ENCODE measurements at regions not wholly inside any gene's neighbourhood (a gene's known extent, or its start where the extent isn't known, plus 50 kb on each side); places are given as distances from the start of the nearest gene placed in this dataset.
"Not testable (repeated sequence)": the region's sequence is repeated elsewhere in the genome, so short reads cannot be mapped to it uniquely, and the experiment has no call there.

DNA sequence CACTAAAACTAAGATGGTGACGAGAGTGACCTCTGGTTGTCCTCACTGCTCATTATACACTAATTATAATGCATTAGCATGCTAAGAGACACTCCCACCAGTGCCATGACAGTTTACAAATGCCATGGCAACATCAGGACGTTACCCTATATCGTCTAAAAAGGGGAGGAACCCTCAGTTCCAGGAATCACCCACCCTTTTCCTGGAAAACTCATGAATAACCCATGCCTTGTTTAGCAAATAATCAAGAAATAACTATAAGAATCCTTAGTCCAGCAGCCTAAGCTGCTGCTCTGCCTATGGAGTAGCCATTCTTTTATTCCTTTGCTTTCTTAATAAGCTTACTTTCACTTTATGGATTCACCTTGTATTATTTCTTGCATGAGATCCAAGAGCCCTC is 432.1 kb downstream of the ZNF536 start:
- DNase-seq: not testable (repeated sequence)

DNA sequence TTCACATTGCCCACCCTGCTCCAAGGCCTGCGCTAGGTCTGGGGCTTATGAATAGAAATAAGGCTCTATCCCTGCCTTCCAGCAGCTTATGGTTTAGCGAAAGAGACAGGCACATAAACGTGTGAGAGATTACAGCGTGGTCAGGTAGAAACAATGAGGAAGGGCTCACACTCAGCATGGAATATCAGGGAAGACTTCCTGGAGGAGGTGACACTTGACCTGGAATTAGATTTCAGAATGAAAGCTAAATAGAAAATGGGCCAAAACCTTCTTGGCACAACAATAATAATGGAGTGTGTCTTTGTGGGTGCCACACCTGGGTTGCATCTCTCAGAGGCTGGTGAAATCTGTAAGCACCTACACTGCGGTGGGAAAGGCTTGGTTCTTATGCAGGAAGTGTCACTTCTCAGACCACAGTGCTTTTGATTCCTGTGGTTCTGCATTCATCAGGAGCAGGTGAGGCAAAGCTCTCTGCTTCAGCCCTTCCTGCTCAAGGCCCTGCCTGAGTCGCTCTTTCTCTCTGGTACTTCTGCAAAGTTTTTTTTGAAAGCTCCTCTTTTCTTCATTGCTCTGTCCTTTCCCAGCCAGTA is 430.3 kb downstream of the ZNF536 start:
- DNase-seq: no peak

DNA sequence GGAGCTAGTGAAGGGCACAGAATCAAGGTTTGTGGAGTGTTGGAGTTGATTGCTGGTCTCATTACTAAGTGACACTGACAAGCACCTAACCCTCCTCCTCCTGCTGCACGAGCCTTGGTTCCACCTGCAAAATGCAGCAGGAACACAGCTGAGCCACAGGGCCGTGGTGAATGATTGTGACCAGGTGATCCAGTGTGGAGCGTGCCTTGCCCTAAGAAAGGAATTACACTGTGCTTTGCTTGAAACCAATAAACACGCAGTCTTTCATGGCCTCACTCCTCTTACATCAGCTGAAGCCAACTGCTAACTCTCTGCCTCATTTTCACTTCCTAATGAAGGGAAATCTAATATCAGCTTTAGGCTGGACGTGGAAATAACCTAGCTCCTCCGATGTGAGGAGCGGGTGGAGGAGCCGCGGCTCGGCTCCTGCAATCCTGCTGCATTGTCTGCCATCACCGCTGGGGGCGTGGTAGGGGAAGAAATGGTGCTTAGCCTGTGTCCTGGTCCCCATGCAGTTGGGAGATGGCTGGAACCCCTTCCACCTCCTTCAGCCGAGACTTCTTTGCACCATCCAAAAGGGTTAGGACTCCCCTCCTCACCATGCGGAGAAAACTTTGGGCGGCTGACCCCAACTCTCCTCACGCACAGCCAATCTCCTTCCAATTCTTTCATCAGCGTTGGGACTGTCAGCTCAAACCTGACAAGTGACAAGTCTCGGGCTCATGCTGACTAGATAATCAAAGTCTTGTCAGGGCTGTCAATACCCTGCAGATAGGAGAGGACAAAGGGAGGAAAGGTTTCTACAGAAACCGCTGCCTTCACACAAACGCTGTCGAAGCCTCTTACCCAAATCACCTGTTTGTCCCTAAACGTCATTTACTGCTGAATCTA is 427.9 kb downstream of the ZNF536 start:
- no peak for DNase-seq

DNA sequence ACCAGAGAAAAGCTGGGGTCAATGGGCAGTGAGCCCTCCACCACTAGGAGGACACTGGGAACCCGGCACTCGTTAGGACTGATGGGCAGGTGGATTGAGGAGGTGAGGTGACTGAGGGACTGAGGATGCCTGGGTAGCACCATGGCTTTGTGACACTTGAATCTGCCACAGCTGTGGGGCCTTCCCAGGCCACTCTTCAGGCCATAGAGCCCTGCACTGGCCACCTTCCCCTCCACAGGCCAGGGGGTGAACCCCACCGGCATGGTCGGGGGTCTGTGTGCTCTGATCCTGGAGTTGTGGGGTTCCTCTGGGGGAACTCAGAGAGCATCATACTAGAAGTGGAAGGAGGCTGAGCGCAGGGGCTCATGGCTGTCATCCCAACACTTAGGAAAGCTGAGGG is 423.5 kb downstream of the ZNF536 start:
- DNase-seq: no peak

DNA sequence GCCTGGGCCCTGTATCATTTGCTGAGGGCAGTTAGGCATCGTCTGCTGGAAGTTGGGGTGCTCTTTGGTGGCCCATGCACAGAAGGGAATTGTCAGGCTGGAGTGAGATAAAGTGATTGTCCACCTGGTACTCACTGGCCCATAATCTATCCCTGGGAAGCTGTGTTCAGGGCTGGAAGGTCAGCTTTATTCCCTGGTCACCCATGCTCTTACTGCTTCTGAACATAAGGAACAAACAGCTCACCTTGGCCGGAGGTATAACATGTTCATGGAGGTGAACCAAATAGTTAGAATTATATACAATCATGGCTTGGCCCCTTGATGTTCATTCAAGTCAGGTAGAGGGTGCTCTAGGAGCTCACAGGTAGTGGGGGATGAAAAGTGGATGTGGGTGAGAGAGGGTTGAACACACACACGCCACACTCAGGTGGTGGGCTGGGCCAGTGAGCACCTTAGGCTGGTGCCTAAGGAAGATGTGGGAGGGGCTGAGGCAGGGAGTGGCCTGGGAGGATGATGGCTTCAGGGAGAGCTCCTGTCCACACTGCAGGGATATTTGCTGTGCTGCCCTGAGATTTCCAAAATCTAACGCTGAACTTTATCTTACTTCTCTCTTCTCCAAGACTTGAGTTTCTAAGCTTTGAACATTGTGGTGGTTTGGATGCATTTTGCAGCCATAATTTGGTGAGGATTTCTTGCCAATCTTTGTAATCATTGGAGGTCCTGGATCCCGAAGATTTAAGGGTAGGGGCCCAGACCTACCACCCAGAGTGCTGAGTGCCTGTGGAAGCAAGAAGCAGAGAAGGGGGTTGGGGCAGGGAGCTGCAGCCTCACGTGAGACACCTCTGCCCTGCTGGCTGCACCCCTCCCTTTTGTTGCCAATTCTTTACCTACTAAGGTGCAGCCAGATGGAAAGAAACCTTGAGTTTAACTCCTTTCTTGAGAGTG is 420.6 kb downstream of the ZNF536 start:
- DNase-seq: no peak

DNA sequence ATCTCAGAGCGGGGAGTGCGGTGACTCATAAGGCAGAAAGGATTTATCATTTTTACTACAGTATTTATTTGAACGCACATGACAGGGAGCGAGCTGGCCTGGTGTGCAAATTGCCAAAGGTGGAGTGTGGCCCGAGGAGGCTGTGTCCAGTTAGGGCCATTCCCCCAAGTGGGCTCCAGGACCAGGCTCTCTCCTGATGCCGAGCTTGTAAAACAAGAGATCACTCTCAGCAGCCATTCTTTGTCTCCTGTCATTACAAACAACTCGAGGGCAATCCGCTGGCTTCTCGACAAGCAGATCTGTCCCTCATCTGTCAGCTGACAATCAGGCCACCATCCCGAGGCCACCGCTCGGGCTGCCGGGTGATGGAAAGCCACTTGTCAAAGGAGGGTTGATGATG is 418.9 kb downstream of the ZNF536 start:
- DNase-seq: no peak

DNA sequence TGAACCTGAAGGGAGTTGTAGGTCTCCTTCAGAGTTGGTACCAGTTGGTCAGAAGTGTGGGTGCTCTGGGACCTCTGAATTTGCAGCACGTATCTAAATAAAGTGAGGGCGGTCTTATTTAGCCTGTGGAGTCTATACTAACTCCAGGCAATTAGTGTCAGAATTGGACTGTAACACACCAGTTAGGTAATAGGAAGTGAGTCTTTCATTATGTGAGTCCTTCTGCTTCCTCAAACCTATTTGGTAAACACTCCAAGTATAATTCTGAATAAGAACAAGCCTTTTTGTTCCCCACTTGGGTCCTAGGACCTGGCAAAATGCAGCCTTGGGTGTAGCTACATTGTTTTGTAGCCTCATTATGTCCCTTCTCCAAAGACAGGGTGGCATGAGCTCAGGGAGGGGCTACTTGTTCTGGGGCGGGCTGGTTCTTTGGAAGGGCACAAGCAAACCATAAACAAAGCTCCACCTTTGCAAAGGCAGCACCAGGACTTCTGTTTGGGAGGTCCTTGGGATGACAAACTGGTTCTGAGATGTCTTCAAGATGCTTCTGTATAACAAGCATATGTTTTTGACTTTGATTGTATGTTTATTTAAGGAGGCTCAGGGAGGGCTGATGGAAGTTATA is 418.0 kb downstream of the ZNF536 start:
- DNase-seq: no peak

DNA sequence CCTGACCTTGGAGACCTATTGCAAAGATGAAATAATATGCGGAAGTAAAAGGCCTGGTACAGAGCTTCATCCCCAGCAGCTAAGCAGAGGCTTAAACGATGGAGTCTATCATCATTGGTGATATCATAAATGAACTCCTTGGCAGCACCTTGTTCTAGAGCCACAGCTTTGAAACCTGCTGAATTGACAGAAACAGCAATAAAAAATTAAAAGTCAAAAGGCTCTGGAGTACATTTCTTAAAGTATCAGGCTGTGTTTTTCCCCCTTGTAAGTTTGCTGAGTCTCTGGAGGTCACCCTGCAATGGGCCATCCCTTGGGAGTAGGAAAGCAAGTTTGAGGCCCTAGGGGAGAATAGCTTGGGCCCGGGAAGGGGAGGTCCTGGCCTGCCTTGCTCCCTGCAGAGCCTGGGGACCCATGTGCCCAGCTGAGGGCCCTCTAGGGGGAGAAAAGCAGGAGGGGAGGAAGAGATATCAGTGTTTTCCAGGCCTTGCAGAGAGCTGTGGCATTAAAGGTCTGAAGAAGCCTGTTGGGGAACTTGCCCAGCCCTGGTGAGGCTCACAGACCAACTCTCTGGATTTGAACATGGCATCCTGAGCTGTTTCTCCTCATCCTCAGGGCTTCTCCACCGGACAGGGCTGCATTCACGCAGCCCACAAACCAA is 416.1 kb downstream of the ZNF536 start:
- no peak for DNase-seq

DNA sequence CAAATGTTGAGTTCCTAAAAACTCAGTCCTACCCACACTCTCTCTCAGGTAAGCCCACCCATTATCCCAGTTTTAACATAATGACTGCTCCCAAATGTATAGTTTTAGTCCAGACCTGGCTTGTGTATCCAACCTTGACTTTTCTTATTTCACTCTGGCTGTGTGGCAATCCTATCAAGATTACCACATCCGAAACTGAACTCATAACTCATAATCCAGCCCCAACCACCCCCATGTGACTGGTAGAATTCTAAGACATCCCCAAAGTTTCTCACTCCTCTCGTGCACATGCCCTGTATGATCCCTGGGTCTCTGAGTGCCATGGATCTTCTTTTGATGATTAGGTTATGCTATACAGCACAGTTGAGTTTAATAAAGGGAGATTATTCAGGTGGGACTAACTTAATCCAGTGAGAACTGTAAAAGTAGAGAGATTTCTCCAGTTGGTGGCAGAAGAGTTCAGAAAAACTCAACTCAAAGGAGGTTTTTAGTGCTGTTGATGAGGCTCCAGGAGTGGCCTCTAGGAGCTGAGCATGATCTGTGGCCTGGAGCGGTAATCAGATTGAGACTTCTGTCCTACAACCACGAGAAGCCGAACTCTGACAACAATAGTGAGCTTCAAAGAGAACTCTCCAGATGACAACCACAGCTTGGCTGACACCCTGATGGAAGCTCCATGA is 413.4 kb downstream of the ZNF536 start:
- no peak for DNase-seq

DNA sequence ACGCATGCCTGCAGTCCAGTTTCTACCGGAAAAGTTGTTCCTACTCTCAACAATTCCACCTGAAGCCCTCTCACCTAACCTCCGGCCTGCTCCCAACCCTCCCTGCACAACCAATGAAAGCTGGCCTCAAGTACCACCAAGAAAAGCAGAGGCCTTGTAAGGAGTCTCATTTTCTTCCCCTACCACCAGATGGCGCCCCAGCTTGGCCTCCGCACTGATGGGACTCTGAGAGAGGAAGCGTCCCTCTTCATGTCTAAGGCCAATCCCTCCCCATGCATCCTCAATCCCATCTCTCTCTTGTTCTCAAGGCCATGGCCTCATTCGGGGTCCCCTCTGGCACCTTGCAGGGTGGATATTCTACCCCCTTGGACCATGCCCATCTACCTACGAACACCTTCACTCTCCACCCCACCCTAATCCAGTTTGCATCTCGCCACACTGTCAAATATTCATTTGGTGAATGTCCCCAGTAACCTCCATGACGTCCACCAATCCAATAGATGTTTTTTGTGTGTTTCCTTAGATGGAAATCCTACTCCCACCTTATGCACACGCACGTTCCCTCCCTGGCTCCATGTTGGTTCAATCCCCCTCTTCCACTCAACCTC is 412.8 kb downstream of the ZNF536 start:
- DNase-seq: peak; percentile 4 to 42 (median 20)

DNA sequence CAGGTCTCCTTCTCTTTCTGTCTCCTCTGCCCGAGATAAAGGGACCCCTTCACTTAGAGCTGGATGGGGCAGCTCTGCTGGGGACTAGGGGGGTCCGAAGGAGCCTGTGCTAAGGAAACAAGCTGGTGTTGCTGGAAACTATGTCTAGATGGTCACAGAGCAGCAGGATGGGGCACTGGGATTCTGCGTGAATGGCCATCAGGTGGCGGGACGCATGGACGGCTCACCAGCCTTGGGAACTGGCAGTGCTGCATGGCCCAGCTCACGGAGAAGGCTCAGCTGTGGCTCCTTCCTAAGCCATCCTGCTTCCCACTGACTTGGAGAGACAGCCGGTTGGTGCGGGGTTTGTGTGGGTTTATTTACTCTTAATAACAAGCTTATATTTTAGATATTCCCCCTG is 411.8 kb downstream of the ZNF536 start:
- no peak for DNase-seq

DNA sequence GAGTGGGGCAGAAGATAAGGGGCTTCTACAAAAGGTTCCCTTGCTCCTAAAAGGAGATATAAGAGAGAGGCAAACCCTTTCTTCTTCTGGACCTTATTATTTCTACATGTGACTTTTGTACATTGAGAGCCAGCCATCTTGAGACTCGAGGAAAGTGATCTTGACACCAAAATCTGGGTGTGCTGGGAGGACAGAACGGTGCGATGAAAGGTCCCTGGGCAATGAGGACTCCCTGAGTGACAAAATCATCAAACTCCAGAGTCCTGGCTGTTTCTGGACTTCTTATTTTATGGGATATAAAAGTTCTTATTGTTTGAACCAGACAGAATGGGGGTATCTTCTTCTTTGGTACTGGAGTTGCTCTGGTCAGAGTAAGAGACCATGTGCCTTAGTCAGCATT is 411.0 kb downstream of the ZNF536 start:
- no peak for DNase-seq

DNA sequence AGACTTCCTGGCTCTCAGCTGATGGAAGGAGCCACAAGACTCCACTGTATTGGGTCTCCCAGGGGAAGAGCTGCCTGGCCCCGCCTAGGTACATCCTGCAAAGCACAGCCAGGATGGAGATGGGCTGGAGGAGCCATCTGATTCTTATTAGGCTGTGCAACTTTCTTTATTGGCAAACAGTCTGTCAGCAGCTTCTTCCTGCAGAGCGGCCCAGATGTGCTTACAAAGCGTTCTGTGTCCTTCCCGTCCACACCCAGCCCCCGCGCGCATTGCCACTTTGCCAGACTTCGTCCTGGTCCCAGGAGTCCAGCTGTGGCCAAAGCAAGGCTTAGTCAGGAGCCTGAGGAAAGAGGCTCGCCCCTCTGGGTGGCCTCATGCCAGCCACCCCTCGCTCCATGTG is 409.3 kb downstream of the ZNF536 start:
- DNase-seq: no peak

DNA sequence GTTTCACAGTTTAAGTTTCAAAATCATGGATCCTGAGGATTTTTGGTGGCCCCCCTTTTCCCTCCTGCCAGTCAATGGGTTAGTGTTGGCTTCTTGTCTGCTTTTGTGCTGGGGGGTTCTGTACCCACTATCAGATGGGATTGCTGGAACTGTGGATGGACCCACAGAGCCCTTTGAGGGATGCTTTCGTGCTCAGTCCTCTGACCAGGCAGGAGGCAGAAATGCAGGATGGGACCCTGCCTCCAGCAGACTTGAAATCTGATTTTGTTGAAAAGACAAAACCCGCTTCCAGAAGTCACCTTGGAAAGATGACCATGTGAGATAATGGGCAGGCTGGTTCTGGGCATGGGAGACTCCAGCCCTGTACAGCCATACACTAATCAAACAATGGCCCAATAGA is 408.9 kb downstream of the ZNF536 start:
- DNase-seq: no peak

DNA sequence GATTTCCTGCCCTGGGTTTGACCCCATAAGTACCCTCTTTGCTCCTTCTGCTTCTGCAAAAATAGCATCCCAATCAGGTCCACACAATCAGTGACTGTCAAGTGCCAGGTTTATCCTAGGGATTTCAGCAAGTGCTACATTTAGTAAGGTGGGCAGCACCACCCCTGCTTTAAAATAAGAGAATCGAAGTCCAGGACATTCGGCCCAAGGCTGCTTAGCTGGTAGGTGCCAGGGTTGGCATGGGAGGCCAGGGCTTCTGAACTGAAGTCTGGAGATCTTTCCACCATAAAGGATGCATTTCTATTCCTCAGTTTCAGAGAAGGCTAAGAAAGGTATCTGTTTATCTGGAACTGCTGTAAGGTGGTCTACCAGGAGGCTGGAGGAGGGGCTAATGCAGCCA is 408.3 kb downstream of the ZNF536 start:
- no peak for DNase-seq

DNA sequence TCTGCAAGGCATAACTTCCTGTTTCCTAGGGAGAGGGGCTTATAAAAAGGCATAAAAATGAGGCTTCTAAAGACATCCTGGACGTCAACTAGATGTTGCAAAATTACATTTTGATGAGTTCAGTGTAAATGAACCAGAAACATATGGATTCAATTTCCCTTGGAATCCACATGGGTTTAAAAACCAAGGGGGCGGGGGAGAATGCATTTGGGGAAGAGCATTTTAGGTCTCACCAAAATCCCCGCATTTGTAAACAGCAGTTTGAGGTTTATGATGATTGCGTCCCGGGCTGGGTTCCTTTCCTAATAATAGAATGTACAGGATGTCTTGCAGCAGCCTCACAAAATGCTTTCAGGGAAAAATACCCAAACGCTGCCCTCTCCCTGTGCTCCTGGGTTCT is 407.8 kb downstream of the ZNF536 start:
- no peak for DNase-seq

DNA sequence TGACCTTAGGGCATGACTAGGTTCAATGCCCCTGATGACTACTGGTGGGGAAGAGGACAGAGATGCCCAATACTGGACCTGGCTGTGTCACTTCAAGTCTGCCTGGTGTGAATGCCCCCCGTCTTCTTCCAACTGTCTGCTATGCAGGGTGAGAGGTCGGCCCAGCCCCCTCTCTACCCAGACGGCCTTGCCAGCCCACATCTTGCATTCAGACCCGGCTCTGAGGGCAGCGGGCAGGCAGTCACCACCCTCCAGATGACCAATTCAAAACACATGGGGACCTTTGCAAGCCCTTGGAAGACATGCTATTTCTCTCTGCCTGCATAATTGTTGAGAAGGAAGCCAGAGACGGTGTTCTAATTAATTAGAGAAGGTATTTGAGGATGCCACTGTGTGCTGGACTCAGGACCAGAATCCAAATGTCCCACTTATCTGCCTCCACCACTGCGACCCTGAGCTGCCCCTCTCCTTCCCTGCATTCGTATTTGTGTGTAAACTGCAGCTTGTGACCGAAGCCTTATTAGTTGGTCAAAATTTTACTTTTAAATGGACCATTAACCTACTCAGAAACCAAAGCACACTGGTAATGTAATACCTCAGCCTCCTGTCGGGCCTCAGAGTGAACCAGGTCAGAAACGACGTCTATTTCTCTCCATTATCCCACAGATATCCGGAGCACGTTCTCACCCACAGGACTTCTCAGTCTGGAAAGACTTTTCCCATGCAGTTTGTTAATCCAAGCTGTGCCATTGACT is 407.0 kb downstream of the ZNF536 start:
- DNase-seq: no peak

DNA sequence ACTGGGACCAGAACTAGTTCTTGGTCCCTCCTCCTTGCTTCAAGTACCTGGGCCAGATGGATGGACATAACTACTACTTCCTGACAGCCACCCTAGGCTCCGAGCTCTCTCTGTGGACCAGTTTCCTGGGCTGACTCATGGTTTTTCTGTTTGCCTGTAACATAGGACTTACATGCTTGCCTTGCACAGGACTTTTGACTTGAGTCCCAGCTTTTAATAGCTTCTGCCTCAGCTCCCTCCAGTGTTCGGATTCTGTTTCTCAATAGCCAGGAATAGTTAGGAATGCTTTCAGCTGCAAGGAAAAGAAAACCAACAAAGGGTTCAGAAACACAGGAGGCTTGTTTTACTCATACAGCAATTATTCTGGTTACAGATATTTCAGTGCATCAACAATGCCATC is 405.9 kb downstream of the ZNF536 start:
- no peak for DNase-seq

DNA sequence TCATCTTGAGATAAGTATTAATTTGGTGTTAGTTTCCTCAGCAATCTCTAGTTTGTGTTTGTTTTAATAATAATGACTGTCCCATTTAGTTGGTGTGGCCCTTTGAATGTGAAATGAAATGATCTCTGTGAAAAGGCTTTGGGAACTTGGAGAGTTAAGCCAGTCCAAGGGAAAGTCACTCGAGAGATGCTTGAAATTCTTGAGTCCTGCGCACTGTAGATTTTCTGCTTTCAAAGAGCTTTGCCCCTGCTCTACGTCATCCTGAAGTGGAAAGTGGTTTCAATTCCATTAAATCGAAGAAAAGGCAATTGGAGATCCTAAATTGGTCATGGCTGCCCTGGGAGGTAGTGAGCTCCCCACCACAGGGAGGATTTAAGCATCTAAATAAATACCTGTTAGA is 403.8 kb downstream of the ZNF536 start:
- DNase-seq: no peak

DNA sequence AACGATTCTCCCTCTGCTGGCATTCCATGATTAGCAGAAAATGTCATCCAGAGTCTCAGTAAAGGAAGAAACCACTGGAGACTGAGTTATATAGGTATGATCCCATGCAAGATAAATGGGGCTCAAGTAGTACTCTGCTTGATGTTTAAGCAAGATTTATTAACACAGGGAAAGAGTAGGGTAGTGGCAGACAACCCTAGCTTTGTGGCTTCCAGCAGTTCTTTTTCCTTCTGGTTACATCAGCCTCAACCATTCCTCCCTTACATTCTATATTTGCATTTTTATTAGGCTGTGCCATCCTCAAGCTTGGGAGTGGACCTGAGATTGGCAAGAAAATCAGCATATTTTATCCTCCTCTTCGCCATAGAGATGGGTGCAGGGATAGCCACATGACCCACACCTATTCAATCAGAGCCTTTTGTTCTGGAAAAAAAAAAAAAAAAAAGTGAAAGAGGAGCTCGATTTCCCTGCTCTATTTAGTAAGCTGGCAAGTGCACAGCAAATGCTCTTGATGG is 402.1 kb downstream of the ZNF536 start:
- DNase-seq: no peak
